Nephron (organoid): ENCODE measurements at regions not wholly inside any gene's neighbourhood (a gene's known extent, or its start where the extent isn't known, plus 50 kb on each side); places are given as distances from the start of the nearest gene placed in this dataset.

Experiments used
- H3K27ac Mint-ChIP-seq, 3 experiments: 2 replicates each; pipeline ENCODE4 v1.8.0; 2020; ENCODE audit warnings: mixed read lengths in 3 of 3, mild to moderate bottlenecking in 2 of 3, moderate library complexity in 1 of 3
- H3K27me3 Mint-ChIP-seq: 2 replicates; pipeline ENCODE4 v1.8.0; 2021; ENCODE audit warnings: low read depth, mild to moderate bottlenecking, moderate library complexity, mixed read lengths
- H3K36me3 Mint-ChIP-seq: 2 replicates; pipeline ENCODE4 v1.8.0; 2020; ENCODE audit warnings: low read depth, mixed read lengths
- H3K4me1 Mint-ChIP-seq: 2 replicates; pipeline ENCODE4 v1.8.0; 2020; ENCODE audit warnings: mixed read lengths
- H3K4me3 Mint-ChIP-seq, 3 experiments: 2 replicates each; pipeline ENCODE4 v1.8.0; 2020; ENCODE audit warnings: mild to moderate bottlenecking in 3 of 3, mixed read lengths in 3 of 3, moderate library complexity in 2 of 3
- H3K9me3 Mint-ChIP-seq: 2 replicates; pipeline ENCODE4 v1.8.0; 2020; ENCODE audit warnings: mixed read lengths
- CTCF ChIP-seq, 3 experiments: fragments of 200-600 bp; sonication (generic); IDR thresholded peaks; one replicate each; pipeline ENCODE4 v1.5.0; 2021; ENCODE audit warnings: antibody characterized with exemption in 3 of 3; ENCODE audit not compliant: unreplicated experiment in 3 of 3

- no peaks in the 10 kb centered on the region for H3K36me3 Mint-ChIP-seq
- peaks cover 31% of the 10 kb centered on the region for H3K4me1 Mint-ChIP-seq
- no peaks in the 10 kb centered on the region for H3K27me3 Mint-ChIP-seq
- H3K9me3 Mint-ChIP-seq, result no peaks in the 10 kb centered on the region
- no peak overlapping the region for H3K27ac Mint-ChIP-seq
- H3K4me3 Mint-ChIP-seq, result no peak overlapping the region
- no peak for TF ChIP-seq CTCF (IDR thresholded peaks at IDR 0.05; ENCODE audit: unreplicated experiment in 3 of 3)
These were observed 263.4 kb downstream of the ASXL3 start for GRCh38 chr18:33841221-33841967.

GRCh38 chr18:33840212-33840593 is 262.2 kb downstream of the ASXL3 start:
- Mint-ChIP-seq H3K4me1 (peaks cover 31% of the 10 kb centered on the region), H3K36me3 (no peaks in the 10 kb centered on the region), H3K27ac (peak overlapping the region; percentile 23 to 79 (median 34)), H3K27me3 (no peaks in the 10 kb centered on the region), H3K9me3 (no peaks in the 10 kb centered on the region), H3K4me3 (no peak overlapping the region)
- no peak for TF ChIP-seq CTCF (IDR thresholded peaks at IDR 0.05; ENCODE audit: unreplicated experiment in 3 of 3)

- Mint-ChIP-seq H3K36me3 (no peaks in the 10 kb centered on the region), H3K27me3 (no peaks in the 10 kb centered on the region), H3K4me3 (peak overlapping the region in 1 of 3 experiments; percentile 41), H3K4me1 (peaks cover 31% of the 10 kb centered on the region), H3K9me3 (no peaks in the 10 kb centered on the region), H3K27ac (peak overlapping the region; percentile 12 to 79 (median 23))
- TF ChIP-seq CTCF (IDR thresholded peaks at IDR 0.05; ENCODE audit: unreplicated experiment in 3 of 3), result peak; percentile 72 to 87 (median 84)
These were observed 261.6 kb downstream of the ASXL3 start for GRCh38 chr18:33839452-33840211.

GRCh38 chr18:33838054-33838453 is 260.0 kb downstream of the ASXL3 start:
- no peak for TF ChIP-seq CTCF (IDR thresholded peaks at IDR 0.05; ENCODE audit: unreplicated experiment in 3 of 3)
- no peaks in the 10 kb centered on the region for H3K36me3 Mint-ChIP-seq
- peaks cover 31% of the 10 kb centered on the region for H3K4me1 Mint-ChIP-seq
- no peaks in the 10 kb centered on the region for H3K27me3 Mint-ChIP-seq
- H3K27ac Mint-ChIP-seq, result peak overlapping the region in 1 of 3 experiments; percentile 42
- H3K4me3 Mint-ChIP-seq, result no peak overlapping the region
- H3K9me3 Mint-ChIP-seq, result no peaks in the 10 kb centered on the region

GRCh38 chr18:33837191-33837590 is 259.2 kb downstream of the ASXL3 start:
- Mint-ChIP-seq H3K36me3 (peaks cover 2% of the 10 kb centered on the region), H3K27ac (no peak overlapping the region), H3K9me3 (peaks cover 6% of the 10 kb centered on the region), H3K4me1 (peaks cover 31% of the 10 kb centered on the region), H3K27me3 (no peaks in the 10 kb centered on the region), H3K4me3 (no peak overlapping the region)
- TF ChIP-seq CTCF (IDR thresholded peaks at IDR 0.05; ENCODE audit: unreplicated experiment in 3 of 3), result no peak
